IMR-90 (cell line): ENCODE measurements at regions not wholly inside any gene's neighbourhood (a gene's known extent, or its start where the extent isn't known, plus 50 kb on each side); places are given as distances from the start of the nearest gene placed in this dataset.

Source experiments
- ATAC-seq: fragments of 200-7000 bp; cut with Tn5 transposase; 2 replicates; pipeline ENCODE4 v1.9.1; 2020; ENCODE audit warnings: low read depth, mild to moderate bottlenecking, moderate library complexity
- BruUV-seq: library from RNA; stranded (reverse); fragments of 400-500 nt; replicated peaks from 2 replicates; lab custom pipeline; 2021; lab: Mats Ljungman, UMichigan
- CTCF ChIA-PET: fragments of 300-600 bp; formaldehyde crosslinking; extraction: SDS; loops from one replicate; lab custom pipeline; 2021; ENCODE audit warnings: antibody characterized with exemption; lab: Yijun Ruan, JAX
- POLR2A ChIA-PET: fragments of 300-600 bp; sonication (Branson Sonifier 250); formaldehyde crosslinking; loops from one replicate; lab custom pipeline; 2022; ENCODE audit warnings: antibody characterized with exemption; ENCODE audit not compliant: unreplicated experiment; lab: Charles Lee
- DNase-seq: peaks from one replicate; pipeline ENCODE4 v3.0.0; 2013
- H2AFZ ChIP-seq: replicated peaks from 2 replicates; pipeline ENCODE3; 2013; ENCODE audit warnings: low read length, mild to moderate bottlenecking; ENCODE audit not compliant: poor library complexity
- H2AK5ac ChIP-seq: 2 replicates; pipeline ENCODE4 v1.6.1; 2013; ENCODE audit warnings: low read depth, low read length, inconsistent platforms
- H2AK9ac ChIP-seq: replicated peaks from 2 replicates; pipeline ENCODE3; 2013; ENCODE audit warnings: mild to moderate bottlenecking, low read depth, low read length, moderate library complexity; ENCODE audit not compliant: poor library complexity
- H2BK120ac ChIP-seq: 2 replicates; pipeline ENCODE4 v1.6.1; 2013; ENCODE audit warnings: low read depth, low read length, inconsistent platforms
- H2BK15ac ChIP-seq: 3 replicates; pipeline ENCODE4 v1.6.1; 2013; ENCODE audit warnings: low read depth, low read length, inconsistent platforms
- H2BK20ac ChIP-seq: 2 replicates; pipeline ENCODE4 v1.6.1; 2013; ENCODE audit warnings: low read depth, mild to moderate bottlenecking, inconsistent platforms, low read length, moderate library complexity
- H2BK5ac ChIP-seq: 2 replicates; pipeline ENCODE4 v1.6.1; 2013; ENCODE audit warnings: mild to moderate bottlenecking, low read depth, low read length, inconsistent platforms; ENCODE audit not compliant: poor library complexity, severe bottlenecking
- H3K14ac ChIP-seq: replicated peaks from 2 replicates; pipeline ENCODE4 v1.6.1; 2013; ENCODE audit warnings: low read depth, low read length, inconsistent platforms
- H3K18ac ChIP-seq: 2 replicates; pipeline ENCODE4 v1.6.1; 2013; ENCODE audit warnings: low read depth, low read length, control low read depth
- H3K23ac ChIP-seq: 2 replicates; pipeline ENCODE4 v1.6.1; 2013; ENCODE audit warnings: low read depth, low read length, inconsistent platforms
- H3K27ac ChIP-seq: 2 replicates; pipeline ENCODE4 v1.5.1; 2013; ENCODE audit warnings: mild to moderate bottlenecking, control low read depth, low read length; ENCODE audit not compliant: insufficient read depth
- H3K27me3 ChIP-seq: 2 replicates; pipeline ENCODE4 v1.6.1; 2013; ENCODE audit warnings: low read length; ENCODE audit not compliant: control insufficient read depth, insufficient read depth
- H3K36me3 ChIP-seq: 2 replicates; pipeline ENCODE4 v1.6.1; 2013; ENCODE audit warnings: low read length, mixed read lengths; ENCODE audit not compliant: control insufficient read depth, insufficient read depth
- H3K4ac ChIP-seq: 2 replicates; pipeline ENCODE4 v1.6.1; 2013; ENCODE audit warnings: low read depth, low read length, inconsistent platforms
- H3K4me1 ChIP-seq: 2 replicates; pipeline ENCODE4 v1.6.1; 2013; ENCODE audit warnings: low read length, mixed read lengths; ENCODE audit not compliant: control insufficient read depth, insufficient read depth
- H3K4me2 ChIP-seq: 2 replicates; pipeline ENCODE4 v1.6.1; 2013; ENCODE audit warnings: low read depth, mild to moderate bottlenecking, control low read depth, low read length, moderate library complexity
- H3K4me3 ChIP-seq: 2 replicates; pipeline ENCODE4 v1.5.1; 2013; ENCODE audit warnings: low read depth, mild to moderate bottlenecking, control low read depth, low read length, moderate library complexity; ENCODE audit not compliant: insufficient read depth
- H3K56ac ChIP-seq: 2 replicates; pipeline ENCODE4 v1.6.1; 2013; ENCODE audit warnings: low read length, inconsistent platforms; ENCODE audit not compliant: insufficient read depth; ENCODE audit errors: extremely low read depth
- H3K79me1 ChIP-seq, 2 experiments: 2 replicates each; pipeline ENCODE4 v1.6.1; 2013; ENCODE audit warnings: low read length in 2 of 2, inconsistent platforms in 1 of 2, low read depth in 1 of 2
- H3K9ac ChIP-seq: 2 replicates; pipeline ENCODE4 v1.6.1; 2013; ENCODE audit warnings: low read depth, low read length, control low read depth
- H3K9me1 ChIP-seq: 2 replicates; pipeline ENCODE4 v1.6.1; 2013; ENCODE audit warnings: low read length, inconsistent platforms; ENCODE audit not compliant: insufficient read depth
- H3K9me3 ChIP-seq: 2 replicates; pipeline ENCODE4 v1.6.1; 2013; ENCODE audit warnings: low read length; ENCODE audit not compliant: control insufficient read depth, insufficient read depth
- H4K20me1 ChIP-seq: 2 replicates; pipeline ENCODE4 v1.6.1; 2013; ENCODE audit warnings: low read length, inconsistent platforms; ENCODE audit not compliant: insufficient read depth
- H4K5ac ChIP-seq: 2 replicates; pipeline ENCODE4 v1.6.1; 2013; ENCODE audit warnings: mild to moderate bottlenecking, low read depth, low read length, control low read depth
- H4K8ac ChIP-seq, 2 experiments: 2 replicates each; pipeline ENCODE4 v1.6.1; 2013; ENCODE audit warnings: low read depth in 2 of 2, low read length in 2 of 2, control low read depth in 1 of 2, inconsistent platforms in 1 of 2
- H4K91ac ChIP-seq: 2 replicates; pipeline ENCODE4 v1.6.1; 2013; ENCODE audit warnings: low read depth, low read length, inconsistent platforms; ENCODE audit not compliant: insufficient read depth
- BHLHE40 ChIP-seq: fragments of 150-350 bp; IDR thresholded peaks from 2 replicates; pipeline ENCODE4 v1.6.1; 2016; ENCODE audit warnings: mild to moderate bottlenecking, low read depth, low read length
- CEBPB ChIP-seq: IDR thresholded peaks from 2 replicates; pipeline ENCODE4 v1.6.1; 2012; ENCODE audit warnings: low read depth, low read length, improper control_type of control experiment
- CHD1 ChIP-seq: IDR thresholded peaks from 2 replicates; pipeline ENCODE4 v1.6.1; 2012; ENCODE audit warnings: low read depth, low read length, improper control_type of control experiment
- FOS ChIP-seq: fragments of 150-350 bp; IDR thresholded peaks from 2 replicates; pipeline ENCODE4 v1.6.1; 2016; ENCODE audit warnings: low read depth, low read length
- MAFK ChIP-seq: IDR thresholded peaks from 2 replicates; pipeline ENCODE4 v1.6.1; 2012; ENCODE audit warnings: low read depth, low read length, improper control_type of control experiment
- MAZ ChIP-seq: IDR thresholded peaks from 2 replicates; pipeline ENCODE4 v1.6.1; 2012; ENCODE audit warnings: low read depth, mild to moderate bottlenecking, low read length, improper control_type of control experiment, moderate library complexity, borderline replicate concordance
- MXI1 ChIP-seq: IDR thresholded peaks from 2 replicates; pipeline ENCODE4 v1.6.1; 2012; ENCODE audit warnings: low read depth, mild to moderate bottlenecking, low read length, moderate library complexity, borderline replicate concordance
- NFE2L2 ChIP-seq: fragments of 150-350 bp; IDR thresholded peaks from 2 replicates; pipeline ENCODE4 v1.6.1; 2016; ENCODE audit warnings: low read depth, mild to moderate bottlenecking, low read length
- POLR2A ChIP-seq: IDR thresholded peaks from 2 replicates; pipeline ENCODE4 v1.6.1; 2012; ENCODE audit warnings: mild to moderate bottlenecking, low read depth, low read length
- RAD21 ChIP-seq: IDR thresholded peaks from 2 replicates; pipeline ENCODE4 v1.6.1; 2012; ENCODE audit warnings: low read length, improper control_type of control experiment
- RCOR1 ChIP-seq: IDR thresholded peaks from 2 replicates; pipeline ENCODE4 v1.6.1; 2012; ENCODE audit warnings: mild to moderate bottlenecking, low read length, improper control_type of control experiment; ENCODE audit not compliant: insufficient replicate concordance
- RFX5 ChIP-seq: IDR thresholded peaks from 2 replicates; pipeline ENCODE4 v1.8.0; 2012; ENCODE audit warnings: low read depth, mild to moderate bottlenecking, low read length, moderate library complexity
- WGBS, 2 experiments: methylation state at CpG; one replicate each; pipeline versions ENCODE4 v1.1.5 to v1.1.7; 2013; ENCODE audit warnings: missing lambda C conversion rate in 2 of 2; ENCODE audit not compliant: insufficient read length in 1 of 2; ENCODE audit errors: extremely low coverage in 2 of 2; 5-methylcytosine and 5-hydroxymethylcytosine counted together
- dilution Hi-C: fragments of 300-500 bp; cut with HindIII; formaldehyde crosslinking; loops from one replicate; pipeline ENCODE4 v1.14.3; 2018; ENCODE audit warnings: low sequenced_read_pairs; ENCODE audit not compliant: unreplicated experiment
- in situ Hi-C: fragments of 300-500 bp; cut with MboI; formaldehyde crosslinking; loops from 3 replicates; pipeline ENCODE4 v1.14.3; 2019; ENCODE audit warnings: low sequenced_read_pairs, inconsistent platforms, mixed read lengths
- intact Hi-C: fragments of 100-400 bp; cut with micrococcal nuclease; formaldehyde crosslinking; loops from 2 replicates; pipeline ENCODE4 v1.10.0; 2022
- TF ChIP-seq, protein P1 (sequence below): conservative IDR thresholded peaks from 2 replicates; pipeline ENCODE4 v1.5.1; 2012; ENCODE audit warnings: mild to moderate bottlenecking, low read depth, low read length, improper control_type of control experiment
- TF ChIP-seq, protein P2 (sequence below): fragments of 150-350 bp; IDR thresholded peaks from 2 replicates; pipeline ENCODE4 v1.6.1; 2016; ENCODE audit warnings: low read depth, mild to moderate bottlenecking, low read length, moderate library complexity, borderline replicate concordance

DNA sequence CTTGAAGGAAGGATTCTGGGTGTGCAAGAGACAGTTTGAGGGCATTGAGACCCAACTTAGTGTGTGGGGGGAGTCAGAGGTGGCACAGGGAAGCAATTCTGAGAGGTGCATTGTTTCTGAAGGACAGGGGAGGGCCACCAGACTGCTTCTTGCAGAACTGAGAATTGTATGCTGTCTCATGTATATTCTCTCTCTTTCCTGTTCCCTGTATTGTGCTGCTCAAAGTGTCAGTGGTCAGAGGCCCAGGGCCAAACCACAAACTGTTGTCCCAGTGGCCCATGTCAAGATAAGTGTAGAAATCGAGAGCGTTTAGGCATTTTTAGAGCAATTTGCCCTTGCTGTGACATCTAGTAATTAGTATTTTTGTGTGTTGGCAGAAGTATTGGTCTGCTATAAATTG is 567.1 kb downstream of the EDEM1 start:
- no peaks in the 10 kb centered on the region for H3K27me3 ChIP-seq
- H3K23ac ChIP-seq, result no peak overlapping the region
- H2BK5ac ChIP-seq, result no peak overlapping the region
- H3K18ac ChIP-seq, result no peak overlapping the region
- no peak overlapping the region for H4K91ac ChIP-seq
- intact Hi-C loops, result no loop called here
- H3K27ac ChIP-seq, result no peak overlapping the region
- no peak overlapping the region for H2AK5ac ChIP-seq
- H3K4me3 ChIP-seq, result no peak overlapping the region
- ATAC-seq (no peak), DNase-seq (no peak)
- no peak overlapping the region for H3K14ac ChIP-seq
- no peaks in the 10 kb centered on the region for H3K9me1 ChIP-seq
- POLR2A ChIA-PET, result no interaction called here
- no peaks in the 10 kb centered on the region for H4K20me1 ChIP-seq
- no peak overlapping the region for H2BK20ac ChIP-seq
- H3K79me1 ChIP-seq, result no peaks in the 10 kb centered on the region
- no peaks in the 10 kb centered on the region for H3K36me3 ChIP-seq
- no peak overlapping the region for H3K4ac ChIP-seq
- H3K56ac ChIP-seq, result no peak overlapping the region
- dilution Hi-C loops, result no loop called here
- TF ChIP-seq POLR2A, result no peak
- TF ChIP-seq FOS, result no peak
- no peak for TF ChIP-seq CEBPB
- TF ChIP-seq, protein P1, sequence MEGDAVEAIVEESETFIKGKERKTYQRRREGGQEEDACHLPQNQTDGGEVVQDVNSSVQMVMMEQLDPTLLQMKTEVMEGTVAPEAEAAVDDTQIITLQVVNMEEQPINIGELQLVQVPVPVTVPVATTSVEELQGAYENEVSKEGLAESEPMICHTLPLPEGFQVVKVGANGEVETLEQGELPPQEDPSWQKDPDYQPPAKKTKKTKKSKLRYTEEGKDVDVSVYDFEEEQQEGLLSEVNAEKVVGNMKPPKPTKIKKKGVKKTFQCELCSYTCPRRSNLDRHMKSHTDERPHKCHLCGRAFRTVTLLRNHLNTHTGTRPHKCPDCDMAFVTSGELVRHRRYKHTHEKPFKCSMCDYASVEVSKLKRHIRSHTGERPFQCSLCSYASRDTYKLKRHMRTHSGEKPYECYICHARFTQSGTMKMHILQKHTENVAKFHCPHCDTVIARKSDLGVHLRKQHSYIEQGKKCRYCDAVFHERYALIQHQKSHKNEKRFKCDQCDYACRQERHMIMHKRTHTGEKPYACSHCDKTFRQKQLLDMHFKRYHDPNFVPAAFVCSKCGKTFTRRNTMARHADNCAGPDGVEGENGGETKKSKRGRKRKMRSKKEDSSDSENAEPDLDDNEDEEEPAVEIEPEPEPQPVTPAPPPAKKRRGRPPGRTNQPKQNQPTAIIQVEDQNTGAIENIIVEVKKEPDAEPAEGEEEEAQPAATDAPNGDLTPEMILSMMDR, result no peak
- TF ChIP-seq MAFK, result no peak
- TF ChIP-seq, protein P2, sequence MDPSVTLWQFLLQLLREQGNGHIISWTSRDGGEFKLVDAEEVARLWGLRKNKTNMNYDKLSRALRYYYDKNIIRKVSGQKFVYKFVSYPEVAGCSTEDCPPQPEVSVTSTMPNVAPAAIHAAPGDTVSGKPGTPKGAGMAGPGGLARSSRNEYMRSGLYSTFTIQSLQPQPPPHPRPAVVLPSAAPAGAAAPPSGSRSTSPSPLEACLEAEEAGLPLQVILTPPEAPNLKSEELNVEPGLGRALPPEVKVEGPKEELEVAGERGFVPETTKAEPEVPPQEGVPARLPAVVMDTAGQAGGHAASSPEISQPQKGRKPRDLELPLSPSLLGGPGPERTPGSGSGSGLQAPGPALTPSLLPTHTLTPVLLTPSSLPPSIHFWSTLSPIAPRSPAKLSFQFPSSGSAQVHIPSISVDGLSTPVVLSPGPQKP, result no peak
- no peak for TF ChIP-seq NFE2L2
- no peak for TF ChIP-seq MAZ
- no peak for TF ChIP-seq RAD21
- TF ChIP-seq MXI1, result no peak
- TF ChIP-seq CHD1, result no peak
- no peak for TF ChIP-seq RCOR1
- TF ChIP-seq BHLHE40, result no peak
- no peak for TF ChIP-seq RFX5
- CTCF ChIA-PET, result no interaction called here
- H4K5ac ChIP-seq, result no peak overlapping the region
- no CpG with 5 or more reads among the region's 2 CpGs for WGBS, 2 experiments
- no peak overlapping the region for H2AFZ ChIP-seq
- no peak overlapping the region for H2AK9ac ChIP-seq
- H3K9ac ChIP-seq, result no peak overlapping the region
- H2BK15ac ChIP-seq, result no peak overlapping the region
- BruUV-seq, result no TSS peak
- no peak overlapping the region for H2BK120ac ChIP-seq
- no peaks in the 10 kb centered on the region for H3K4me1 ChIP-seq
- H3K9me3 ChIP-seq, result peaks cover 13% of the 10 kb centered on the region; the same call in 1 of the 2 replicates
- H3K4me2 ChIP-seq, result no peak overlapping the region
- no peak overlapping the region for H4K8ac ChIP-seq
- in situ Hi-C loops, result no loop called here
